Sigmoid colon (tissue), 4 donors: ENCODE measurements at regions not wholly inside any gene's neighbourhood (a gene's known extent, or its start where the extent isn't known, plus 50 kb on each side); places are given as distances from the start of the nearest gene placed in this dataset.

Experiments
- CTCF ChIP-seq, 4 experiments: fragments of 450-650 bp in 3 of 4; fragments of 200-600 bp in 1 of 4; IDR thresholded peaks; one replicate each; pipeline ENCODE4 v1.5.1; 2016 to 2019; ENCODE audit warnings: antibody characterized with exemption in 4 of 4, mild to moderate bottlenecking in 3 of 4, moderate library complexity in 2 of 4
- EP300 ChIP-seq, 4 donors: sonication (generic); formaldehyde crosslinking; IDR thresholded peaks; one replicate each; pipeline ENCODE4 v1.6.1; 2017; ENCODE audit warnings: antibody characterized with exemption in 4 of 4

- TF ChIP-seq EP300 (IDR thresholded peaks at IDR 0.05) (no peak), CTCF (IDR thresholded peaks at IDR 0.05) (no peak)
These were observed 421.1 kb downstream of the GLRX3 start for GRCh38 chr10:130557181-130557845.
